ENCODE measurements at regions not wholly inside any gene's neighbourhood (a gene's known extent, or its start where the extent isn't known, plus 50 kb on each side); places are given as distances from the start of the nearest gene placed in this dataset.

DNA sequence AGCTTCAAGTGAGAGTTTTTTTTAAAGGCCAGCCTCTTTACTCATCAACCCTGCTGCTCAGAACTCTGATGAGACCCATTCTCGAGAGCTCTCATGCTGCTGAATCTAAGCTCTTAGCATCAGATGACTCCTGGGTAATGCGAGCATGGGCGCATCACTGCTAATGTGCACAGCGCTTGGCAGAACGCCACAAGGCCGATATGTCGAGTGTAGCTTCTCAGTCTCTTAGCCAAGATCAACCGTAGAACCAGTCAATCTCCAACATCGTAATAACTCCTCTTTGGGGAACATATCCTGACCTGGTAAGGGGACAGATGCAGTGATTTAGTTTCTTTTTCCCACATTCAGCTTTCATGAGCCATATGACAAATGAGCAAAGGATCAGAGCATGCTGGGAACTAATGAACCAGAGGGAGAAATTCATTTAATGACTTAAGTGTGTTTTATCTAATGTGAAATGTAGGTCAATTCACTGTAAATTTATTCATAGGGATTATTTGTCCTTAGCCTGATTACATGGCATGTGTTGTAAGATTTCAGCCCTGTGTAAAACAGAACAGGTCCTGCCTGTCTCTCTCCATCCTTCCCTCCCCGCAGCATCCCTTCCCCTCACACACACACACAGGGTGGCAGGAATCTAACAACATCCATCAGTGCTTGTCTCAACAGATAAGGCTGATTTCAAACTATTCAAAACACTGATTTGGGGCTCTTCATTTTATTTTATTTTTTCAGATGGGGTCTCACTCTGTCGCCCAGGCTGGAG is 195.4 kb upstream of the C2CD4B start:
- Mint-ChIP-seq H3K27me3 (ENCODE audit: low read depth) (no peaks in the 10 kb centered on the region), H3K27ac (no peak overlapping the region), H3K4me3 (no peak overlapping the region), H3K36me3 (no peaks in the 10 kb centered on the region), H3K4me1 (peaks cover 5% of the 10 kb centered on the region), H3K9me3 (no peaks in the 10 kb centered on the region)
- TF ChIP-seq, protein P1, sequence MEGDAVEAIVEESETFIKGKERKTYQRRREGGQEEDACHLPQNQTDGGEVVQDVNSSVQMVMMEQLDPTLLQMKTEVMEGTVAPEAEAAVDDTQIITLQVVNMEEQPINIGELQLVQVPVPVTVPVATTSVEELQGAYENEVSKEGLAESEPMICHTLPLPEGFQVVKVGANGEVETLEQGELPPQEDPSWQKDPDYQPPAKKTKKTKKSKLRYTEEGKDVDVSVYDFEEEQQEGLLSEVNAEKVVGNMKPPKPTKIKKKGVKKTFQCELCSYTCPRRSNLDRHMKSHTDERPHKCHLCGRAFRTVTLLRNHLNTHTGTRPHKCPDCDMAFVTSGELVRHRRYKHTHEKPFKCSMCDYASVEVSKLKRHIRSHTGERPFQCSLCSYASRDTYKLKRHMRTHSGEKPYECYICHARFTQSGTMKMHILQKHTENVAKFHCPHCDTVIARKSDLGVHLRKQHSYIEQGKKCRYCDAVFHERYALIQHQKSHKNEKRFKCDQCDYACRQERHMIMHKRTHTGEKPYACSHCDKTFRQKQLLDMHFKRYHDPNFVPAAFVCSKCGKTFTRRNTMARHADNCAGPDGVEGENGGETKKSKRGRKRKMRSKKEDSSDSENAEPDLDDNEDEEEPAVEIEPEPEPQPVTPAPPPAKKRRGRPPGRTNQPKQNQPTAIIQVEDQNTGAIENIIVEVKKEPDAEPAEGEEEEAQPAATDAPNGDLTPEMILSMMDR (IDR thresholded peaks at IDR 0.05; ENCODE audit: unreplicated experiment), result no peak
- DNase-seq (ENCODE audit: low spot score in 2 of 2, unreplicated experiment in 2 of 2), result no peak

DNA sequence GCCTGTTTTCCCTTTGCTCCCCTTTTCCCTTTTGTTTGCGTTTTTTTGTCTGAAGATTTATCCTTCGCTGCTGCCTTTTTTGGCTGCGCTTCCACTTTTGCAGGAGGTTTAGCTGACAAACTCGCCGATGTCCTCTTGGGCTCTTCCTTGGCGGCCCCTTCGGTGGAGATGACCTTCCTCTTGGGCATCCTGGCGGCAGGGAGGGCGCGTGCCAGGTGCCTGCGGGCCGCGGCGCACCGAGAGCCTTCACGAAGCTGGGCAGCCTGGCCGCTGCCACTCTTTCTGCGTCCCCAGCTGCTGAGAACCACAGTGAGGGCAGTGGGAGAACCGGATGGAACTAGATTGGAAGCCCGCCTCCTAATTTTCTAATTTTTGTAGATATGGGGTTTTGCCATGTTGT is 197.1 kb upstream of the C2CD4B start:
- no peaks in the 10 kb centered on the region for H3K27me3 Mint-ChIP-seq (ENCODE audit: low read depth)
- H3K4me3 Mint-ChIP-seq, result no peak overlapping the region
- no peaks in the 10 kb centered on the region for H3K9me3 Mint-ChIP-seq
- no peak overlapping the region for H3K27ac Mint-ChIP-seq
- DNase-seq (ENCODE audit: low spot score in 2 of 2, unreplicated experiment in 2 of 2), result no peak
- TF ChIP-seq, protein P1 (IDR thresholded peaks at IDR 0.05; ENCODE audit: unreplicated experiment), result no peak
- no peaks in the 10 kb centered on the region for H3K36me3 Mint-ChIP-seq
- peaks cover 5% of the 10 kb centered on the region for H3K4me1 Mint-ChIP-seq

DNA sequence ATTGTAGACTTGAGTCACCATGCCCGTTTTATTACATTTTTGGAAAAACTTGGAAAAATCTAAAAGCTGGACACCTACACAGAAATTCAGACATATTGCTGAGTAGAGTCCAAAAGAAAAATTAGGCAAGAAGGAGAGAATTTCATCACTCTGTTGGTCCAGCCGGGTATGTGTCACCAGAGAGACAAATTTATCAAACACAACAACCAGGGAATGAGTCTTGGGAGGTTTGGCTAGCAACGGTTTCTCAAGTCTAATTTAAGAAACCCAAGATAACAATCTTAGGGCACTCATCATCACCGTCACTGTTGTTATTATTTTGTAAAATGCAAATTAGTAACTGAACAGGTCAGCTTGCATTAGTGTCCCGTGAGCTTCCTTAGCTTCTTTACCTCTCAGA is 197.5 kb upstream of the C2CD4B start:
- TF ChIP-seq, protein P1 (IDR thresholded peaks at IDR 0.05; ENCODE audit: unreplicated experiment), result no peak
- H3K36me3 Mint-ChIP-seq, result no peaks in the 10 kb centered on the region
- no peak overlapping the region for H3K27ac Mint-ChIP-seq
- DNase-seq (ENCODE audit: low spot score in 2 of 2, unreplicated experiment in 2 of 2), result no peak
- no peak overlapping the region for H3K4me3 Mint-ChIP-seq
- no peaks in the 10 kb centered on the region for H3K9me3 Mint-ChIP-seq
- H3K27me3 Mint-ChIP-seq (ENCODE audit: low read depth), result no peaks in the 10 kb centered on the region
- peaks cover 5% of the 10 kb centered on the region for H3K4me1 Mint-ChIP-seq

DNA sequence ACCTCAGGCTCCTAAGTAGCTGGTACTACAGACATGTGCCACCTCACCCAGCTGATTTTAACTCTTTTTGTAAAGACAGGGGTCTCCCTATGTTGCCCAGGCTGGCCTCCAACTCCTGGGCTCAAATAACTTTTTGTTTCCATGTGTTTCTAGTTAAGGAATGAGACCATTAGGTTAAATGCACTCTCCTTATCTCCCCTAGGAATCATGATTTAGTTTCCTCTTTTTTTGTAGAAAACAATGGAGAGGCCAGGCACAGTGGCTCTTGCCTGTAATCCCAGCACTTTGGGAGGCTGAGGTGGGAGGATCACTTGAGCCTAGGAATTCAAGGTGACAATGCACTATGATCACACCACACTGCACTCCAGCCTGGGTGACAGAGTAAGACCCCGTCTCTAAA is 198.8 kb upstream of the C2CD4B start:
- H3K27ac Mint-ChIP-seq, result no peak overlapping the region

DNA sequence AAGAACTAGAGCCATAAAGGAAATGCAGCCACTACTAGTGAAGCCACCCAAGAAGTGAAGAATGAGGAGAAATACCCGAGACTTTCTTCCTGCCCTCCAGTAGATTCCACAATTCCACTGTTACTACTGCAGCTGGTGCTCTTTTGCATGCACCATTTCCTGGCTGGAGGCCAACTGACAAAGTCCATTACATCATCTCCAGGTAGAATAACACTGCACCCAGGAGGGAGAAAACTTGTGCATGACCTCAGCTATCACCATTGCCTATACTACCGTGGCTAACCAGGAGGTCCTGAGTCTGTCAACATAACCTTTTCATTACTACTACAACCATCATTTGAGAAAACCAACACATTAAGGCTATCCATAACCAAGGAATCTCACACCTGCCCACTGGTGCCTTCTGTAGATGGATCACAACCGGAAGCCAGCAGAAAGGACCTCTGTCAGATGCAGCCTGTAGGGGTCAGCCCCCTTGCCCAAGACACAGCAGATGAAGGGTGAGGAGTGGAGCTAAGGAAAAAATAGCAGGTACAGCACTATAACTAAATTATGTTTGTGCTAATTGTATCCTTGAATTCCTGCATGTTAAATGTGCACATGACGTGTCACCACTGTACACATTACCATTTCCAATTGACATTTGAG is 200.8 kb upstream of the C2CD4B start:
- H3K27me3 Mint-ChIP-seq (ENCODE audit: low read depth), result no peaks in the 10 kb centered on the region
- TF ChIP-seq, protein P1 (IDR thresholded peaks at IDR 0.05; ENCODE audit: unreplicated experiment), result no peak
- no peaks in the 10 kb centered on the region for H3K4me1 Mint-ChIP-seq
- no peaks in the 10 kb centered on the region for H3K9me3 Mint-ChIP-seq
- DNase-seq (ENCODE audit: low spot score in 2 of 2, unreplicated experiment in 2 of 2), result no peak
- H3K36me3 Mint-ChIP-seq, result no peaks in the 10 kb centered on the region
- H3K27ac Mint-ChIP-seq, result no peak overlapping the region
- H3K4me3 Mint-ChIP-seq, result no peak overlapping the region

More for the DNA sequence above, 198.8 kb upstream of the C2CD4B start:
- H3K4me3 Mint-ChIP-seq, result no peak overlapping the region
- no peaks in the 10 kb centered on the region for H3K9me3 Mint-ChIP-seq
- H3K4me1 Mint-ChIP-seq, result peaks cover 5% of the 10 kb centered on the region
- TF ChIP-seq, protein P1 (IDR thresholded peaks at IDR 0.05; ENCODE audit: unreplicated experiment), result no peak
- no peak for DNase-seq (ENCODE audit: low spot score in 2 of 2, unreplicated experiment in 2 of 2)
- H3K36me3 Mint-ChIP-seq, result no peaks in the 10 kb centered on the region
- H3K27me3 Mint-ChIP-seq (ENCODE audit: low read depth), result no peaks in the 10 kb centered on the region
